HG03571 (cell line): ENCODE measurements at regions not wholly inside any gene's neighbourhood (a gene's known extent, or its start where the extent isn't known, plus 50 kb on each side); places are given as distances from the start of the nearest gene placed in this dataset.

Experiments used
- ATAC-seq: cut with Tn5 transposase; IDR thresholded peaks from one replicate; pipeline ENCODE4 v1.9.1; 2021; ENCODE audit not compliant: unreplicated experiment

DNA sequence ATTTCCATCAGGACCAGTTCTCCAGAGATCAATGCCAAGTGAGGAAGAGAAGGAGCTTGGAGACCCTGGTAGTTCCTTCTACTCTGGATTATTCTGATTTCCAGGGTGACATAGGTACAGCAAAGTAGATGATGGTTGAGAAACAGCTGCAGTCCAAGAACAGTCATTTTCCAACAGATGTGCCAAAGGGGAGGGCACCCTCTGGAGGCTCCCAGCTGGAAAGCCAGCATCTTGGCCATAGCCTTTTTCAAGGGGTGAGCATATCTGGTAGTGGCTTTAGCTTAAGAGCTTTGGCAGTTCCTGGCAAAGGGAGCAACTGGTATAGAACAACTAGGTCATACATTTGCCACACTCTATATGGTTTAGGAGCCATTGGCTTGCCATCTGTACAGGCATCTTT lies 492.7 kb downstream of the RASEF start:
- no peak for ATAC-seq

DNA sequence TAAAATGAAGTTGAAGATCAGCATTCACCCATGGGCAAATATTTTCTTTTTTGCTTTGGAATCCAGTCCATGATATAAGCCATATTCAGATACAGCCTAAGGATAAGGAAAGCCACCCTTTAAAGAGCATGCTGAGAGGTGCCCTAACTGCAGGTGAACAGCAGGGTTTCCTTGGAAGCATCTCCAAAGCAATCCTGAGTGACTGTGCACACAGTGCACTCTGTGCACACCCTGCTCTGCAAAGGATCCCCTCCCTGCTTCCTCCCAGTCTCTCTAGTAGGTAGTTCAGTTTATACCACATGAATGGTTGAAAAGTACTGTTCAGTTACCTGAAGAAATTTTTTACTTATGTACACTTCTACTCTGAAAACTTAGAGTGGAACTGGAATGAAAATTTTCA lies 491.4 kb downstream of the RASEF start:
- ATAC-seq, result no peak

DNA sequence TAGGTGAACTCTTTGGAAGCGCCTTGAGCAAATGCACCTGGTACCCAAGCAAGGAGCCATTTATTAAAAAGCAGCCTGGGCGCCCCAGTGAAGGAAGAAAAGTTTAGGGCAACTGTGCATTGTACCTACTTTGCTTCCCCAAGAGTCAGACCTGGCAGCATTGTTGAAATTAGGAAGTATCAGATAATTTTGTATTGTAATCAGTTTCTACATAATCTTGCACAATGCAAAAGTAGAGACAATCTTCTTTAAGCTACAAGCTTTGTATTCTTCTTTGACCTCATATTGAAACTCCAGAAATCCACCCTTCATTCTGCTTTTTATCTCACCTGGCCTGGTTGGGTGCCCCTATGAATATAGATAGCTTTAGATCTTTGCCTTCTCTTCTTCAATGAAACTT lies 490.8 kb downstream of the RASEF start:
- ATAC-seq, result no peak

DNA sequence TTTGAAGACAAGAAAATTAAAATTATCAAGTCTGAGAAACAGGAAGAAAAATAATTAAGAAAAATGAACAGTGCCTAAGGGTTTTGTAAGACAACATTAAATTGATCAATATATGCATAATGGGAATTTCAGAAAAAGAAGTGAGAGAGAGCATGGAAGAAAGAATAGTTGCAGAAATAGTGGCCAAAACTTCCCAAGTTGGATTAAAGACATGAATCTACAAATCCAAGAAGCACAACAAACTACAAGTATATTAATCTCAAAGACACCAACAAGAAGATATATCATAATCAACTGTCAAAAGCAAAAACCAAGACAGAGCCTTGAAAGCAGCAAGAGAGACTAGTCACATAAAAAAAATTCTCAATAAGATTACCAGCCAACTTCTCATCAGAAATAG lies 488.0 kb downstream of the RASEF start:
- no peak for ATAC-seq

DNA sequence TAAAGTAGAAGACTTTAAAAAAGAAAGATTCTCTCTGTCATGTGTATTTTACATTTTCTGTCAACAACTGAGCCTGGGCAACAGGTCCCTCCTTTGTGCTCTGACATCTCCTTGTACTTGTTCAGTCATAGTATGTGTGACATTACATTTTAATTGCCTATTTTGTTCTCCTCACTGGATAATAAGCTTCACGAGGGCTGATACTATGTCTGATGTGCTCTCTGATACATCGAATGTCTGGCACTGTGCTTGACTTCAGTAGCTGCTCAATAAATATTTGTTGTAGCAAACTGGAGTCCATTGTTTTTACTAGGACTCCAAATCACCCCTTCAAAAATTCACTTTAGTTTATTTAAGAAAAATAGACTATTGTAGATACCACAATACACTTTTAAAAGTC lies 482.0 kb downstream of the RASEF start:
- ATAC-seq, result no peak

DNA sequence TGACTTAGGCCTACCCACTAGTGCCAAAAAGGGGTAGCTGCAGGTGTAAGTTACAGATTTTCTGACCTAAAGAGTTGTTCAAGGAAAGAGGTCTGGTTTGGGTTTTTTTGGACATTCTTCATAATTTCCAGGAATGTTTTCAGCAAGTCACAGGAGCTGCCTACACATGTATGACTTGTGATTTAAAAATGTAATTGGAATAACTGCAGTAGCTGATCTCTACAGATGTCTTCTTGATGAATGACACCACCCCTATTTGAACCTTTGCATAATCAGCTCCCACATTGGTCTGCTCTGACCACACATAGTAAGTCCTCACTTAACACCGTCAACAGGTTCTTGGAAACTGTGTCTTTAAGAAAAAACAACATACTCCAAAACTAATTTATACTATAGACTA lies 481.4 kb downstream of the RASEF start:
- ATAC-seq, result no peak

DNA sequence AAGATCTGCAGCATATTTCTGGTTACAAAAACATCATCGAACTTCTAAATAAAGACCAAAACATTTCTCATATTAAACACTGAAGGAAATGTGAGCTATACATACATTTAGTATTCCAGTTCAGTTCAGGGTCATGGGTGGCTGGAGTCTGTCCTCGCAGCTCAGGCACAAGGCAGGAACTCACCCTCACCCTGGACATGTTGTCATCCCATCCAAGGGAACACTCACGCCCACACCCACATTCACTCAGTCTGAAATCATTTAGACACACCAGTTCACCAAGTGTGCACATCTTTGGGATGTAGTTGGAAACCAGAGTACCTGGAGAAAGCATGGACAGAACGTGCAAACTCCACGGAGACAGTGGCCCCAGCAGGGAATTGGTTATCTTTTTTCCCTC lies 481.0 kb downstream of the RASEF start:
- no peak for ATAC-seq

DNA sequence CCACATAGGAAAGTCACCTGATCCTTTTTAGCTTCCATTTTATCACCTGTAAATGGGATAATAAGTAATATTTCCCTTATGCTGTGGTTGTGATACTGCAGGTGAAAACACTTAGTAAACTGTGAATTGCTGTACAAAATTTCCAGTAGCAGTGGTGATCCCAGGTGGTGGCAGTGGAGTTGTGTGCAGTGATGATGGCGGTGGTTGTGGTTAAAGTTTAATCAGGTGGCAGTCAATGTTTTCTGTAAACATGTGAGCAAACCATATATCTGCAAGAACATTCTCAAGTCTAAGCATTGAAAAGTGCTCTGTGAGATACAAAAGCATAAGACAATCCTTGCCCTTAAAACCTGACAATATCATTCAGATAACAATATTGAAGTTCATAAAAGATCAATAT lies 480.2 kb downstream of the RASEF start:
- no peak for ATAC-seq

DNA sequence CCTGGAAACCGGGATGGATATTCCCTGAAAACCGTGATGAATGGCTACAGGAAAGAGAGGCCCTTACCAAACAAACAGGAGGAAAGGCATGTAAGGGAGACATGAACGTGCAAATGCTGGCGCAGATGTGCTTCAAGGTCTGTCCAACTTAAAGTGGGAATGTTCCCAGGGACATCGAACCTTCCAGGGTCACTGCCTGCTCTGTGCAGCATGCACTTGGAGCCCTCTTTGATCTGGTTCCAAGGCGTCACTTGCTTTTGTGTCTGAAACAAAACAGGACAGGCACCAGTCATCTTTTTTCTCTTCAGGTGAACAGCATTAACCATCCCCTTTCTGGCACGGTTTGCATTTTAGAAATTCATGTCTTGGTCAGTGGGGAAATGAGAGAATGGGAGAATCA lies 479.4 kb downstream of the RASEF start:
- no peak for ATAC-seq

DNA sequence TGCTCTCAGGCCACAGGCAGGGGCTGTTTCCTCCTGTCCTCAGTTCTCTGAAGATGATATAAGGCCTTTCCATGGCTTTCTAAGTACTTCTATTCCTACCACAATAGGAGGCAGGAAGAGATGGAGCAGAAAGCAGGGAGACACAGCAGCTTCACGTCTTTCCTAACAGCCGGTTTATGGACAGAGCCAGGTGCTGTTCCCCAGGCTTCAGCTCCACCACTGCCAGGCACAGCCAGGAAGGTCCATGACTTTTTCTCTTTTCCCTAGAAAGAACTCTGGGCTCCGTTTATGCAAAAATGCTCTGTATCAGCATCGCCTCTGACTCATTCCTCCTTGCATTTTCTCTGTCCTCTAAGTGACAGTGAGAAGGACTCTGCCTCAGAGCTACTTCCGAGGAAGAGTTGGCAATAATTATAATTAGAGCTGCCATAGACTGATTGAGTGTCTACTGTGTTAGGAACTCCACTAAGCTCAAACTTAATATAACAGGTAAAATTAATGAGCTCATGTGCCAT lies 478.5 kb downstream of the RASEF start:
- ATAC-seq, result no peak

DNA sequence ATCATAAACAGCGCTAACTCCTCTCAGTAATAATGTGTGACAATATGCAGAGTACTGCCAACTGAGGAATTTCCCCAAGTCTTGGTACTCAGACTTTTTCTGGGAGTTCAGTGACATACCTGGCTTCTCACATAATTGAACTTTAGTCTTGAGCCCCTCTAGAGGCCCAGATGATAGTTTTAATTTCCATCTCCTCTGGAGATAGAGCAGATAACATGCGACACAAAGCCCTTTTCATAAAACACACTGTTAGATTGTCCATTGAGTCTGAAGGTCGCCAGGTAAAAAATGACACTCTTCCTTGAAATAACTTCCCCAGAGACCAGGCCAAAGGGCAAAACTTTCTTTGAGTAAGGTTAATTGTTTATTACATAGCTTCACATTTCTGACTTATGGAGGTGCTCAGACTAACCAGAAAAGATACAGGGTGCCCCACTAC lies 476.0 kb downstream of the RASEF start:
- ATAC-seq, result no peak

DNA sequence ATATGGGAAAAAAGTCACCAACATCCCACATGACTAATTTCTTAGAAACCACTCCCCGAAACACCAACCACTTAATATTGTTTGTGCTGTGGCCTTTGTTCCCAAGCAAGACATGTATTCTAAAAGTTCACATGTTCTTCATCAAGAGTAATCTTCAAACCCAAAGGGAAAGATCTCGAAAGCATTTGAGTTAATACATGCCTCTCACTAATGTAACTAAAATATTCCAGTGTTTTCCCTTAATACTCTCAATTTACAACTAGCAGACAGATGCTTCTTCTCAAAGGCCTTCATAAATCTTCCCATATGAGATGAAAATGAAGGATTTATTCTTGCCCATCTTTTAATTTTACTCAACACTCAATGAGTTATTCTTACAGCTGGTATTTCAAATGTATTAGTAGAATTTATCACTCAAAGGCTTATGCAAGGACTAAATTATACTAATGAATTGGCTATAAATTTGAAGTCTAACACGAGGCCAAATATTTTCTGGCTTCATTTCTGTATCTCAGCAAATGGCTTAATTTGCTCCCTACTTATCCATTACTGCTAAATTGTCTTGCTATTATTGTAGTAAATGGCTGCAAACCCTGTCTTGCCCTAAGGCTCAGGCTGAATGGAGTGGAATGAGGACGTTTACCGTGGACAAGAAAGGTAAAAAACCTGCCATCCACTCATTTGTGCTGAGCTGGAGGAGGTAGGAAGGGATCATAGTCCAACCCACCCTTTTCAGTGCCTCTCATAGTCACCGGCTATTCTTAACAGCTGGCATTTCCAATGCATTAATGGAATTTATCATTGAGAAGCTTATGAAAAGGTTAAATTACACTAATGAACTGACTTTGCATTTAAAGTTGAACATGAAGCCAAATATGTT lies 474.4 kb downstream of the RASEF start:
- ATAC-seq, result no peak

DNA sequence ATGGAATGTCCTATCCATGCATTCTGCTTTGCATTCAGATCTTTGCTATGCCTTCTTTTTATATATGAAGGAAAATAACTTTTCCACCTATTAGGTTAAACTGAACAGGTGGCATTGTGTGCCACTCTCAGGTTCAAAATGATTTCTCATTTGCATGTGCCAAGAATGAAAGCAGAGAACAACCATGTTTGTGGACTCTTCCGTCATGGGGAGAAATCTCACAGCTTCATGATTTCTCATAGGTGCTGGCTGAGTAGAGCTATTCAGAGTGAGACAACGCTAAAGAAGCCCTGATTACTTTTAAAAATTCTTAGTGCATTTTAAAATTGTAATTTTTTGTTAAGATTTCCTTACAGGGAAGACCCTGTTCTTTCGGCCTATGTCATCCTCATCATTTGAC lies 472.1 kb downstream of the RASEF start:
- ATAC-seq, result no peak

DNA sequence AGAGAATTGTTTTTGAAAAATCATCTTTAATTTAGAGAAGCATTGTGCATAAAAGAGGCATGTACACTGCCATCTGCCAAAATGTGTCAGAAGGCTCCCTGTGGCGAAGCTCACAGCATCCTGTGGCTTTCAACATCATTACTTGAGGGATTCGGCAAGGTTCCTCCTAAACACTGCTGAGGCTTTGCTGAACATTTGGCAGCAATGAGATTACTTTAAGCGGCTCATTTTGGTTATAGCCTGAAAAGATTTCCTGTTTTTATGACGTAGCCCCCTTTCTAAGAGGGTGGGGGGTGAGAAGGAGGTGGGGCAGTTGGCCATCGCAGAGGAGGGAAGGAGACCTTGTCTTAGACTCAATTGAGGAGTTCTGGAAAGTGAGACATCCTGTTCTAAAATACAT lies 469.4 kb downstream of the RASEF start:
- no peak for ATAC-seq

DNA sequence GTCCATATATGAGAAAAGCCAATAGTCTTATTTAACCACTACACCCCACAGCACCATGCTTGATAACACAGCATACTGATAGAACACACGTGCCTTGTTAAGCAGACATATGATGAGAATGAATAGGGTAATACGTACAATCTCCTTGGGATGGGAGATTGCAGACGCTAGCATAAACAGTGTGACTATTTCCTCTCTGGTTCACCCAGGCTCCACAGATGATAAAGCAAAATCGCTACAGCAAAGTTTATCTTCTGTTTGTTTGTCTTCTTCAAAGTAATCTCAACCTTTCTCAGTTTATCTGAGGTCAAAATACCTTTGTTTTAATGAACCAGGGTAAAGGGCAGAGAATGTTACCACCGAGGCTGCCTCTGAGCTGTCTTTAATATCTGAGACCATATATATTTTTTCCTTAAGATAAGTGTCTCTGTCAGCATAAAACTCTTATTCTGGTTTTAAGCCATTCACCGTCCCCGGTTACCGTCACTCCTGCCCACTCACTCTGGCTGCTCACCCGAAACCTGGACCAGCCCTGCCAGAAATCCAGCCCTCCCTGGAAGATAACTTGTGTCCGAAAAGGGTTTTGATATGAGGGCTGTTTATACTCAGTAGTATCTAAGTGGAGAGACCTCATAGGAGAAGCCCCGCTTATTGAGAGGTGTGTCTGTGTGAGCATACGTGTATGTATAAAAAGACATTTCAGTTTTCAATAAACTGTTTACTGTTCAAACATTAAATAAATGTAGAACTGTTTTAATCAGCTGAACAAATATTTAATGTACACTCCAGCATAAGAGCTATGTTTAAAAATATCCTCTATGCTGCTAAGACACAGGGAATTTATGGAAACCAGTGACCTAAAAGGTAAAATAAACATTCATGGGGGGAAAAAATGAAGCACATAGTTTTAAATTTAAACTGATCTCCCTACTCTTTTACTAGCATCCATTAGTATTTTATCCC lies 465.4 kb downstream of the RASEF start:
- ATAC-seq, result no peak

DNA sequence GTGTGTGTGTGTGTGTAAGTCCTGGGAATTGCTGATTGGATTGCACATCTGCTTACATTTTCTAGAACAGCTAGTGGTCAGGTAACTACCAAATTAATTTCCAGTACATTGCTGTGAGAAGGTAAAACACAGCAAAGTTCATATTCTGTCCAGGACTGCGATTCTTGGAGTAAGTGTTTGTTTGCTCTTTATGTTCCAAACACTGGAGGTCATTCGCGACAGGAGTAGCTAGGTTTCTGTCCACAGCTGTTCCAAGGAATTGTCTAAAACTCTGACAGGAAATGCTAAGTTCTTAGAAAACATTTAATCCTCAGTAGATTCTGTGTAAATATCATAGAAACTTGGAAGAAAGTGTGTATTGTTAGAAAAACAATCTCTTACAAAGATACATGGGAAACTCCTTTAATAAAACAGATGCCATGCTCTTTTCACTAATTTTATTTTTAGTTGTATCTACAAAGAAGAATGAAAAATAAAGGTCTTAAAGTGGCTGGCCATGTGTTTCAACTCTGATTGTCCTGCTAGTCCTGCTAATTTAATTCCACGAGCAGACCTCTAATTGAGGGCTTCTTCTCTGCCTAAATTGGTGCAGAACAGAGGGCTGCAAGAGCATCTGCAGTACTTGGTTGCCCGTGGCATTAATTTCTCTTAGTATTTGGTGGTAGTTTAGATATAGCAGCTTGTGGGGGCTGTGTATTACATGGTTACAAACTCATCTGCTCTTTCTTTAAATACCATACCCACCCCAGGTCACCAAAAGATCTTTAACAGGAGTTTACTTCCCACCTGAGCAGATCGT lies 464.5 kb downstream of the RASEF start:
- ATAC-seq, result no peak

DNA sequence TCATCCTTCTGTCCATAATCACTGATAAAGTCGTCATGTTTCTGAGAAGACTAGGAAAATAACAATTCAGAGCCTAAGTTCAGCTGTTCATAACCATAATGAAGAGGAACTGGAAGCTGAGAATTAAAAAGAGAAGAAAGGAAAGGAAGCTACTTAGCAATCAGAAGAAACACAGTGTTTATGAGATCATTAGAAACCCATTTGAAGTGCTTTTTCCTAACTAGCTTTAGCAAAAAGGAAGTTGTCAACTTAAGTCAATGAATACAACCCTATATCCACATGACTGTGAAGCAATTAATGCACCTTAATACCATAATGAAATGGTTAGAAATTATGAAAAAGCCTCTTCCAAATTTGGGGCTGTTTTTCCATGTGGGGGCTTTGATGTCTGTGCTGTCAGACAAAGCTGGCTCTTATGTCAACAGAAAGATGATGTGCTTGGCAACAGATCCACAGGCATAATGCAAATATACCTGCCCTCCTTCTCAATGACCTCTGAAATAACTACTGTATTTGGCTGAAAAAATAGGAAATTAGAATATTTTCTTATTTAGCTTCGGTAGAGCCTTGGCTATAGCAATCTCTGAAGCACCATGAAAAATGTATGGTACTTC lies 463.5 kb downstream of the RASEF start:
- ATAC-seq, result no peak

DNA sequence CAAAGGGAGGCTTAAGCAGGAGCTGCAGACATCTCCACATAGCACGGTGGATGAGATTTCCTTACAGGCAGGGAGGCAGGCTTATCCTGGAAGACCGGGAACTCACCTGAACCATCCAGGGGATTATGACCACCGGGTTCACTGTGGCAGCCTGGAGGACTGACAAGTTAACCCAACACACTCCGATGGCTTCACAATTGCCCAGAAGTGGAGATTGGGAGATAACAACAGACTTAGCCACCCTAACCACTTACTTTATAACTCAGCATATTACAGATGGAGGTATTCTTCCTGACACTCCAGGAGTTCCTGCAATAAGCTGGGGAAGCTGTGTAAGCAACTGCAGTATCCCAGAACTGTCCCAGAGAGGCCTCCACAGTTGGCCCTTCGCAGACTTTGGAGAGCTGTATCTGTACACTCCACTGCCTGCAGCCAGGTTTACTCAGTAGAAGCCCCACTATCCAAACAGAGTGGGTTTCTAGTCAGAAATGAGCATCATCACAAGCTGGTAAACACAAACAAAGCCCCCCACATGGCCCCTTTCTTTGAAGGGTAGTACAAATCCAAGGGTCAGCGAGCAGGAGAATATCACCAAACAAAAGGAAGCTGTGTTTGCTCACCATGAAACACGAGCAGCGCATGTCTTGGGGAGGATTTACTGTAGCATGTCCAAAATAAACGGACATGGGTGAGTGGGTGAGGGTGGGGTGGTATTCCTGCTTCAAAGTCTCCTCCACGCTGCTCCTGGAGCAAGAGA lies 462.2 kb downstream of the RASEF start:
- no peak for ATAC-seq

DNA sequence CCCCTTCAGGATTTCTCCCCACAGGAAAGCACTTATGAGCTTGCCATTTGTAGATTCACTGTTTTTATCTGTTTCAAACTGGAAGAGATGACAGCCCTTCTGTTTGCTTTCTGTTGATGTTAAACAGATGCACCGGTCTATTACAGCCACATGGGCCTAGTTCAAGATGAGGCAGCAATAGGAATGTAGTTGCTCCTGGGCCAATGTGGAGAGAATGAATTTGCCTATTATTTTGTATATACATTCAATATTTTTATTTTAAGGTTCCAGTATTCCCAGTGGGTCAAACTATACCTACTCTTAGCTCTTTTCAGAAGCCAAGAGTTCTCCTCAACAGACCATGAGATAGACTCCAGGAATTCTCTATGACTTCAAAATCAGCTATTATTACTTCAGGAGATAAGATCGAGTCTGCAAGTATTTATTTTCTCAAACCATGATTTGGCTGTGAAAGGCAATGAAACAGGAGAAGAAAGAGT lies 461.6 kb downstream of the RASEF start:
- no peak for ATAC-seq
